ENCODE measurements at regions not wholly inside any gene's neighbourhood (a gene's known extent, or its start where the extent isn't known, plus 50 kb on each side); places are given as distances from the start of the nearest gene placed in this dataset.
"Not testable (repeated sequence)": the region's sequence is repeated elsewhere in the genome, so short reads cannot be mapped to it uniquely, and the experiment has no call there.

DNA sequence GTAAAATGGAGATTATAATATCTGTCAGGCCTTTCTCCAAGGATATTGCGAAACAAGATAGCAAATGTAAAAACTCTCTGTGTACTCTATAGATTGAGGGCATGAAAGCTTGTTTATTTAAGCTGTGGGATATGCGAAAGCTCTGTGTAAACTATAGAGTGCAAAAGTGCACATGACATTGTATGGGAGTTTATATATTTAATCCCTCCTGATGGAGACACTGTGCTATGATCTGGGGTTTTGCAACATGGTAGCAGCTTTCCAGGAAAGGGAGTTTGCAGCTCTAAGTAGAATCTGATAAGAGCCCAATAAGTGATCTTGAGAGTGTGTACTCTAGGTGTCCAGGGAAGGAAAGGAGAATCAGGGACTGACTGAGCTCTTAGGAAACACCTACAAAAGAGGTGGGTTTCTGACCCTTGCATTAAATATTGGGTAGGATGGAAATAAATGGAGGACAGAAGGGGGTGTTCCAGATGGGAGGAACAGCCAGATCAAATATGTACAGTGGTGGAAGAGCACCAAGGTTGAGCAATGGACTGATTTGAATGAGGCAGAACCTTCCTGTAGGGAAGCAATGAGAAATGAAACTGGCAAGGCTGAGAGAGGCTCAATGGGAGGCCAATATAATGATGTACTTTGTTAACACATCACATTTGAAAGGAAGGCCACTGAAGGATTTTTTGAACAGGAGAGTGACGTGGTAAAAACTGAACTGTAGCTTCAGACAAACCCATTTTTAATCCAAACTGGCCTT is 450.1 kb downstream of the GJA1 start:
- Mint-ChIP-seq H3K27ac (ENCODE audit: unreplicated experiment) (peak overlapping the region; percentile 42), H3K4me3 (ENCODE audit: unreplicated experiment) (no peak overlapping the region), H3K36me3 (ENCODE audit: low read depth) (no peaks in the 10 kb centered on the region), H3K27me3 (ENCODE audit: low read depth) (no peaks in the 10 kb centered on the region), H3K9me3 (ENCODE audit: low read depth) (no peaks in the 10 kb centered on the region), H3K4me1 (ENCODE audit: low read depth) (peaks cover 49% of the 10 kb centered on the region)
- DNase-seq (ENCODE audit: low spot score) = no peak
- TF ChIP-seq, protein P1, sequence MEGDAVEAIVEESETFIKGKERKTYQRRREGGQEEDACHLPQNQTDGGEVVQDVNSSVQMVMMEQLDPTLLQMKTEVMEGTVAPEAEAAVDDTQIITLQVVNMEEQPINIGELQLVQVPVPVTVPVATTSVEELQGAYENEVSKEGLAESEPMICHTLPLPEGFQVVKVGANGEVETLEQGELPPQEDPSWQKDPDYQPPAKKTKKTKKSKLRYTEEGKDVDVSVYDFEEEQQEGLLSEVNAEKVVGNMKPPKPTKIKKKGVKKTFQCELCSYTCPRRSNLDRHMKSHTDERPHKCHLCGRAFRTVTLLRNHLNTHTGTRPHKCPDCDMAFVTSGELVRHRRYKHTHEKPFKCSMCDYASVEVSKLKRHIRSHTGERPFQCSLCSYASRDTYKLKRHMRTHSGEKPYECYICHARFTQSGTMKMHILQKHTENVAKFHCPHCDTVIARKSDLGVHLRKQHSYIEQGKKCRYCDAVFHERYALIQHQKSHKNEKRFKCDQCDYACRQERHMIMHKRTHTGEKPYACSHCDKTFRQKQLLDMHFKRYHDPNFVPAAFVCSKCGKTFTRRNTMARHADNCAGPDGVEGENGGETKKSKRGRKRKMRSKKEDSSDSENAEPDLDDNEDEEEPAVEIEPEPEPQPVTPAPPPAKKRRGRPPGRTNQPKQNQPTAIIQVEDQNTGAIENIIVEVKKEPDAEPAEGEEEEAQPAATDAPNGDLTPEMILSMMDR (IDR thresholded peaks at IDR 0.05) = no peak

DNA sequence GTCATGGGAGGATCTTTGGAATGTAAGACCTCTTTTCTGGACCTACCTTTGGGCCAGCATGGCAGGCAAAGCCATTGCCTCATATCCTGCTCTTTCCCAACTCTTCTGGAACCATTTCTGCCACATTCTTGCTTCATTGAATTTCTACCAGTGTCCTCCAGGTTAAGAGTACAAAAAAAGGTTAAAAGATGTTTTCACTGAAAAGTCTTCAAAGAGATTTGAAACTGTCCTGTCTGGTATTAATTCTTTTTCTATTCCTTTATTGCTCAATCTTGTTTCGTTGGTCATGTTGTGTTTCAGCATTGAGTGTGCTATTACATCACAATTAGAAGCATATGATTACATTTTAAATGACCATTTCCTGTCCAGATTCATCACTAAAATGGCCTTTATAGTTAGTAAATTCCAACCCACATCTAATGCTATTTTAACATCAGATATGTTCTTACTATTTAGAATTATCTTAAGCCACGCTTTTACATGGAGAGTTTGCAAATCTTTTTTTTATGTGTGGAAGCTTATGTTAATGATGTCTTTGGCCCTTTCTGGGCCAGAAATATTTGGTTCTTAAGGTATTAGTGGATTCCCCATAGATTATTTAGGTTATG is 450.9 kb downstream of the GJA1 start:
- DNase-seq (ENCODE audit: low spot score) = no peak
- Mint-ChIP-seq H3K27me3 (ENCODE audit: low read depth) (no peaks in the 10 kb centered on the region), H3K27ac (ENCODE audit: unreplicated experiment) (no peak overlapping the region)

DNA sequence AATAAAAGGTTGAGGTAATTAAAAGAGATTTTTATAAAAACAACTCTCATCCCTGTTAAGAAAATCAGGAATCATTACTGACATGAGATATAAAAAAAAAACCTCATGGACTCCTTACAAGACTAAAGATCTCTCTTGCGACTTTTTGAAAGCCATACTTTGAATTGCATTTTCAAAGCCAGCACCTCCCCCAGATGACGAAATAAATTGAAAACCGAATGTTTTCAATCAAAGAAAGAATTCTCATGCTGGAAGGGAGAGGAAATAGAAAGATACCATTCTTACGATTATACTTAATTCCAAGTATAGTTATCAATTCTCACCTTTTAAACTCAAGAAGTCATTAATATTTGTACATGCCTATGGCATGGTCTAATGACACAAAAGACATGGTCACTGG is 452.3 kb downstream of the GJA1 start:
- H3K9me3 Mint-ChIP-seq (ENCODE audit: low read depth) = no peaks in the 10 kb centered on the region
- H3K27ac Mint-ChIP-seq (ENCODE audit: unreplicated experiment) = no peak overlapping the region
- TF ChIP-seq, protein P1 (IDR thresholded peaks at IDR 0.05) = no peak
- H3K4me1 Mint-ChIP-seq (ENCODE audit: low read depth) = peaks cover 32% of the 10 kb centered on the region
- no peaks in the 10 kb centered on the region for H3K27me3 Mint-ChIP-seq (ENCODE audit: low read depth)
- no peak for DNase-seq (ENCODE audit: low spot score)
- no peak overlapping the region for H3K4me3 Mint-ChIP-seq (ENCODE audit: unreplicated experiment)
- H3K36me3 Mint-ChIP-seq (ENCODE audit: low read depth) = no peaks in the 10 kb centered on the region

More for the DNA sequence above, 450.9 kb downstream of the GJA1 start:
- no peaks in the 10 kb centered on the region for H3K9me3 Mint-ChIP-seq (ENCODE audit: low read depth)
- H3K4me3 Mint-ChIP-seq (ENCODE audit: unreplicated experiment) = no peak overlapping the region
- TF ChIP-seq, protein P1 (IDR thresholded peaks at IDR 0.05) = no peak
- H3K4me1 Mint-ChIP-seq (ENCODE audit: low read depth) = peaks cover 45% of the 10 kb centered on the region
- no peaks in the 10 kb centered on the region for H3K36me3 Mint-ChIP-seq (ENCODE audit: low read depth)

DNA sequence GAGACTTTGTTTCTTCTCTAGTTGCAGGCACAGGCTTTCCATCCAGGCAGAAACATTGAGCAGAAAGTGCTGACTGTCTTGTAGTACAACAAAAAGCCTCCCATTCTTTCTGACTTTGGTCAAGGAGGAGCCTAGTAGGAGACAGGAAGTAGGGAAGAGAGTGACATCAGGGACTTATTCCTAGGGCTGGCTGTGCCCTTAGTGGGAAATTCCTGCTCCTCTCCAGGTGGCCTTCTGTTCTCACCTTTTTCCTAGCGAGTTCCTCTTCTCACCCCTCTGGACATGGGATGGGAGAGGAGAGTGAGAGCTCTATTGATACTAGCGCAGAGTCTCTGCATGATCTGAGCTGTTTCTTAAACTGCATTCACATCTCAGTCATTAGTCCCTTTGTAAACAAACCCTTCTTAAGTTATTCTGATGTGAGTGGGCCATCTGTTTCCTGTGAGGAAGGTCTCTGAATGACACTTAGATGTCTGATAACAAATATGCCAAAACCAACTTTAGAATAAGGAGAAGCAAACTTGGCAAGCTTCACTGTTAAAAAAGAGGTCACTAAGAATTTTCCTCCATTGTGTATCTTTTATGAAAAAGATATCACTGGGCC is 455.0 kb downstream of the GJA1 start:
- no peak overlapping the region for H3K27ac Mint-ChIP-seq (ENCODE audit: unreplicated experiment)
- H3K27me3 Mint-ChIP-seq (ENCODE audit: low read depth) = no peaks in the 10 kb centered on the region
- DNase-seq (ENCODE audit: low spot score) = no peak
- no peak overlapping the region for H3K4me3 Mint-ChIP-seq (ENCODE audit: unreplicated experiment)
- H3K9me3 Mint-ChIP-seq (ENCODE audit: low read depth) = no peaks in the 10 kb centered on the region
- no peaks in the 10 kb centered on the region for H3K36me3 Mint-ChIP-seq (ENCODE audit: low read depth)
- TF ChIP-seq, protein P1 (IDR thresholded peaks at IDR 0.05) = no peak
- H3K4me1 Mint-ChIP-seq (ENCODE audit: low read depth) = peaks cover 5% of the 10 kb centered on the region

DNA sequence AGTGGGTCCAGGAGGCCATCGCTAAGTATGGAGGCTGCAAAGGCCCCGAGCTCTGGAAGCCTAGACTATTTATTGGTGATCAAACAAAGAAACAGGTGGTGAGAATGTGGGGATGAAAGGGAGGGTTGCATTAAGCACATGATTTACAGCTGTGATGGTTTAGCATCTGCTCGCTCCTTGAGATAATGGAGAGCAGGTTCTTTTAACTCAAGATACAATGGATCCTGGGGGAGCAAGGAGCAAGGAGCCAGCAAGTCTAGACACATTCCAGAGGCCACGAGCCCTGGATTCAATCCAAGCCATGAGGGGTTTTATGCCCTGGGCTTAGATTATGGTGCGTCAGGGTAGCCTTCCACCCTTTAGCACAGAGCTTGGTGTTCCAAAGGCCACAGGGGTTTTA is 460.3 kb downstream of the GJA1 start:
- H3K27me3 Mint-ChIP-seq (ENCODE audit: low read depth); H3K9me3 Mint-ChIP-seq (ENCODE audit: low read depth); DNase-seq (ENCODE audit: low spot score); H3K4me3 Mint-ChIP-seq (ENCODE audit: unreplicated experiment); H3K27ac Mint-ChIP-seq (ENCODE audit: unreplicated experiment); H3K36me3 Mint-ChIP-seq (ENCODE audit: low read depth): not testable (repeated sequence)
- H3K4me1 Mint-ChIP-seq (ENCODE audit: low read depth) = peaks cover 10% of the 10 kb centered on the region

All from chondrocyte (in vitro differentiated cells).